Neural cell (in vitro differentiated cells): ENCODE measurements at regions not wholly inside any gene's neighbourhood (a gene's known extent, or its start where the extent isn't known, plus 50 kb on each side); places are given as distances from the start of the nearest gene placed in this dataset.

Experiments
- H2AFZ ChIP-seq: fragments of 200-600, 300-800 bp; sonication (generic), shearing (Covaris generic); 2 replicates; pipeline ENCODE4 v1.6.0; 2014; ENCODE audit warnings: low read depth, mild to moderate bottlenecking, antibody characterized with exemption, low read length, moderate library complexity
- H3F3A ChIP-seq: fragments of 200-600 bp; shearing (Covaris generic); 2 replicates; pipeline ENCODE4 v1.6.1; 2016; ENCODE audit warnings: mild to moderate bottlenecking, moderate library complexity, mixed read lengths, antibody characterized with exemption, low read length; ENCODE audit not compliant: insufficient read depth, poor library complexity, severe bottlenecking
- H3K27ac ChIP-seq: fragments of 200-600, 300-800 bp; sonication (generic), shearing (Covaris generic); 2 replicates; pipeline ENCODE4 v1.5.1; 2014; ENCODE audit warnings: mild to moderate bottlenecking, low read length, moderate library complexity
- H3K27me3 ChIP-seq: fragments of 300-800, 200-600 bp; sonication (generic), shearing (Covaris generic); 2 replicates; pipeline ENCODE4 v1.6.0; 2014; ENCODE audit warnings: mild to moderate bottlenecking, low read depth, low read length, moderate library complexity; ENCODE audit not compliant: insufficient read depth
- H3K36me3 ChIP-seq: fragments of 300-800, 200-600 bp; sonication (generic), shearing (Covaris generic); 2 replicates; pipeline ENCODE4 v1.5.1; 2014; ENCODE audit warnings: mild to moderate bottlenecking, antibody characterized with exemption, low read length, moderate library complexity; ENCODE audit not compliant: insufficient read depth
- H3K4me2 ChIP-seq: fragments of 300-800, 200-600 bp; sonication (generic), shearing (Covaris generic); 2 replicates; pipeline ENCODE4 v1.6.0; 2014; ENCODE audit warnings: mild to moderate bottlenecking, low read length
- H3K4me3 ChIP-seq: fragments of 300-800, 200-600 bp; sonication (generic), shearing (Covaris generic); 2 replicates; pipeline ENCODE4 v1.5.1; 2014; ENCODE audit warnings: mild to moderate bottlenecking, low read length, moderate library complexity
- H3K79me2 ChIP-seq: fragments of 200-600 bp; shearing (Covaris generic); replicated peaks from 2 replicates; pipeline ENCODE4 v1.6.0; 2014; ENCODE audit warnings: mild to moderate bottlenecking, low read length, moderate library complexity; ENCODE audit not compliant: insufficient read depth
- H3K9ac ChIP-seq: fragments of 300-800, 200-600 bp; sonication (generic), shearing (Covaris generic); 2 replicates; pipeline ENCODE4 v1.6.1; 2016; ENCODE audit warnings: mild to moderate bottlenecking, low read length, mixed read lengths
- H3K9me2 ChIP-seq: fragments of 200-600 bp; shearing (Covaris generic); 2 replicates; pipeline ENCODE4 v1.6.1; 2016; ENCODE audit warnings: mild to moderate bottlenecking, low read length, mixed read lengths; ENCODE audit not compliant: insufficient read depth
- H3K9me3 ChIP-seq: fragments of 200-600, 300-800 bp; sonication (generic), shearing (Covaris generic); 2 replicates; pipeline ENCODE4 v1.6.1; 2016; ENCODE audit warnings: mild to moderate bottlenecking, mixed run types, low read length, moderate library complexity, mixed read lengths
- H4K20me1 ChIP-seq: fragments of 200-600 bp; shearing (Covaris generic); 2 replicates; pipeline ENCODE4 v1.6.1; 2016; ENCODE audit warnings: mild to moderate bottlenecking, mixed run types; ENCODE audit not compliant: insufficient read depth
- CTCF ChIP-seq: fragments of 450-650 bp; IDR thresholded peaks from 2 replicates; pipeline ENCODE4 v1.5.1; 2014; ENCODE audit warnings: antibody characterized with exemption, mild to moderate bottlenecking, moderate library complexity; ENCODE audit not compliant: poor library complexity, severe bottlenecking
- EP300 ChIP-seq: fragments of 450-650 bp; conservative IDR thresholded peaks from 2 replicates; pipeline ENCODE4 v1.6.1; 2014; ENCODE audit warnings: antibody characterized with exemption, mild to moderate bottlenecking, moderate library complexity; ENCODE audit not compliant: poor library complexity, severe bottlenecking
- EZH2 ChIP-seq: fragments of 200-600, 300-800 bp; shearing (Covaris generic), sonication (generic); IDR thresholded peaks from 2 replicates; pipeline ENCODE4 v1.6.1; 2014; ENCODE audit warnings: antibody characterized with exemption, low read length, borderline replicate concordance, mild to moderate bottlenecking; ENCODE audit not compliant: insufficient read depth, poor library complexity, severe bottlenecking
- MXI1 ChIP-seq: fragments of 450-650 bp; conservative IDR thresholded peaks from 2 replicates; pipeline ENCODE4 v1.6.1; 2014; ENCODE audit warnings: antibody characterized with exemption, mild to moderate bottlenecking; ENCODE audit not compliant: poor library complexity, severe bottlenecking
- POLR2AphosphoS5 ChIP-seq: IDR thresholded peaks from 2 replicates; pipeline ENCODE4 v1.6.1; 2012
- RAD21 ChIP-seq: fragments of 450-650 bp; conservative IDR thresholded peaks from 2 replicates; pipeline ENCODE4 v1.6.1; 2014; ENCODE audit warnings: antibody characterized with exemption, mild to moderate bottlenecking, moderate library complexity
- REST ChIP-seq: IDR thresholded peaks from 2 replicates; pipeline ENCODE4 v1.6.1; 2012; ENCODE audit warnings: borderline replicate concordance
- SMC3 ChIP-seq: fragments of 450-650 bp; conservative IDR thresholded peaks from 2 replicates; pipeline ENCODE4 v1.6.1; 2014; ENCODE audit warnings: antibody characterized with exemption, mild to moderate bottlenecking, moderate library complexity; ENCODE audit not compliant: poor library complexity
- TAF1 ChIP-seq: IDR thresholded peaks from 2 replicates; pipeline ENCODE4 v1.6.1; 2012; ENCODE audit warnings: low read depth

- no peaks in the 10 kb centered on the region for H3K27me3 ChIP-seq
- H3K9ac ChIP-seq: no peak overlapping the region
- H3K9me2 ChIP-seq: no peaks in the 10 kb centered on the region
- H2AFZ ChIP-seq: no peak overlapping the region
- no peak overlapping the region for H3K4me3 ChIP-seq
- no peaks in the 10 kb centered on the region for H4K20me1 ChIP-seq
- H3F3A ChIP-seq: no peaks in the 10 kb centered on the region
- H3K79me2 ChIP-seq: no peaks in the 10 kb centered on the region
- TF ChIP-seq CTCF (no peak), POLR2AphosphoS5 (no peak), REST (no peak), EZH2 (no peak), SMC3 (no peak), MXI1 (no peak)
- H3K9me3 ChIP-seq: no peaks in the 10 kb centered on the region
- H3K4me2 ChIP-seq: no peak overlapping the region
- no peaks in the 10 kb centered on the region for H3K36me3 ChIP-seq
- no peak overlapping the region for H3K27ac ChIP-seq
These were observed 226.1 kb upstream of the RREB1 start for GRCh38 chr6:6881438-6882225.

GRCh38 chr6:6882592-6882991, 225.2 kb upstream of the RREB1 start:
- H3F3A ChIP-seq: no peaks in the 10 kb centered on the region
- H2AFZ ChIP-seq: no peak overlapping the region
- H3K4me3 ChIP-seq: no peak overlapping the region
- H3K27ac ChIP-seq: no peak overlapping the region
- H3K27me3 ChIP-seq: no peaks in the 10 kb centered on the region
- no peaks in the 10 kb centered on the region for H4K20me1 ChIP-seq
- no peak overlapping the region for H3K4me2 ChIP-seq
- no peaks in the 10 kb centered on the region for H3K79me2 ChIP-seq
- no peaks in the 10 kb centered on the region for H3K9me3 ChIP-seq
- no peak overlapping the region for H3K9ac ChIP-seq
- H3K36me3 ChIP-seq: no peaks in the 10 kb centered on the region
- no peaks in the 10 kb centered on the region for H3K9me2 ChIP-seq
- TF ChIP-seq EZH2 (no peak), CTCF (no peak), REST (no peak), POLR2AphosphoS5 (no peak), TAF1 (no peak), EP300 (no peak), SMC3 (no peak), MXI1 (no peak), RAD21 (no peak)
